ENCODE measurements at regions not wholly inside any gene's neighbourhood (a gene's known extent, or its start where the extent isn't known, plus 50 kb on each side); places are given as distances from the start of the nearest gene placed in this dataset.
A peak's percentile ranks its signal among the peaks of the same experiment; 100 is the strongest.

GRCh38 chr5:173456181-173456580, 128.0 kb upstream of the STC2 start:
- no peaks in the 10 kb centered on the region for H3K36me3 Mint-ChIP-seq (ENCODE audit: low read depth)
- no peaks in the 10 kb centered on the region for H3K9me3 Mint-ChIP-seq
- H3K4me3 Mint-ChIP-seq, result no peak overlapping the region
- intact Hi-C loops (cut with micrococcal nuclease), result no loop called here
- DNase-seq, result no peak
- H3K4me1 Mint-ChIP-seq, result no peaks in the 10 kb centered on the region
- H3K27ac Mint-ChIP-seq, result no peak overlapping the region
- H3K27me3 Mint-ChIP-seq, result no peaks in the 10 kb centered on the region

GRCh38 chr5:173455599-173455957, 127.4 kb upstream of the STC2 start:
- Mint-ChIP-seq H3K27ac (no peak overlapping the region), H3K27me3 (no peaks in the 10 kb centered on the region), H3K36me3 (ENCODE audit: low read depth) (no peaks in the 10 kb centered on the region), H3K9me3 (no peaks in the 10 kb centered on the region), H3K4me1 (no peaks in the 10 kb centered on the region), H3K4me3 (no peak overlapping the region)
- no peak for DNase-seq
- intact Hi-C loops (cut with micrococcal nuclease), result no loop called here

- Mint-ChIP-seq H3K4me1 (no peaks in the 10 kb centered on the region), H3K4me3 (no peak overlapping the region), H3K27me3 (no peaks in the 10 kb centered on the region), H3K27ac (no peak overlapping the region), H3K9me3 (no peaks in the 10 kb centered on the region), H3K36me3 (ENCODE audit: low read depth) (no peaks in the 10 kb centered on the region)
- intact Hi-C loops (cut with micrococcal nuclease), result no loop called here
- no peak for DNase-seq
These were observed 126.8 kb upstream of the STC2 start for GRCh38 chr5:173454736-173455598.

GRCh38 chr5:173454361-173454735, 126.1 kb upstream of the STC2 start:
- H3K4me3 Mint-ChIP-seq, result no peak overlapping the region
- H3K9me3 Mint-ChIP-seq, result no peaks in the 10 kb centered on the region
- intact Hi-C loops (cut with micrococcal nuclease), result no loop called here
- no peaks in the 10 kb centered on the region for H3K36me3 Mint-ChIP-seq (ENCODE audit: low read depth)
- H3K27ac Mint-ChIP-seq, result no peak overlapping the region
- no peaks in the 10 kb centered on the region for H3K27me3 Mint-ChIP-seq
- H3K4me1 Mint-ChIP-seq, result no peaks in the 10 kb centered on the region
- DNase-seq, result no peak

DNA sequence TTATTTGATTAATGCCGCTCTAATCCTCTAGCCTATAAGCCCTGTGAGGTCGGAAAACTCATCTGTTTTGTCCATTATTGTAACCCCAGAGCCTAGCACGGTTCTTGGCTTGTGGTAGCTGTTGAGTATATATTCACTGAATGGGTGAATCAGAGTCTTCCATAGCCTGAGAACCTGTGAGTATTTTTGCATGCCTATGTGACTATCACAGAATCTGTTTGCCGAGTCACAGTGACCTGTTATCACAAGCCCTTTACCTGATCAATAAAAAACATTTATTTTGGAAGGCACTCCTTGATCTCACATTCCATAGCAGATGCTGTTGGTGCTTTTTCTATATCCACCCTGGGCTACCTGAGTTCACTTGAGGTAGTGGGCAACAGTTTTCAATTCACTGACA, 125.0 kb upstream of the STC2 start:
- H3K27ac Mint-ChIP-seq, result no peak overlapping the region
- H3K4me3 Mint-ChIP-seq, result no peak overlapping the region
- intact Hi-C loops (cut with micrococcal nuclease), result no loop called here
- no peaks in the 10 kb centered on the region for H3K4me1 Mint-ChIP-seq
- no peaks in the 10 kb centered on the region for H3K9me3 Mint-ChIP-seq
- DNase-seq, result no peak
- H3K27me3 Mint-ChIP-seq, result no peaks in the 10 kb centered on the region
- no peaks in the 10 kb centered on the region for H3K36me3 Mint-ChIP-seq (ENCODE audit: low read depth)

DNA sequence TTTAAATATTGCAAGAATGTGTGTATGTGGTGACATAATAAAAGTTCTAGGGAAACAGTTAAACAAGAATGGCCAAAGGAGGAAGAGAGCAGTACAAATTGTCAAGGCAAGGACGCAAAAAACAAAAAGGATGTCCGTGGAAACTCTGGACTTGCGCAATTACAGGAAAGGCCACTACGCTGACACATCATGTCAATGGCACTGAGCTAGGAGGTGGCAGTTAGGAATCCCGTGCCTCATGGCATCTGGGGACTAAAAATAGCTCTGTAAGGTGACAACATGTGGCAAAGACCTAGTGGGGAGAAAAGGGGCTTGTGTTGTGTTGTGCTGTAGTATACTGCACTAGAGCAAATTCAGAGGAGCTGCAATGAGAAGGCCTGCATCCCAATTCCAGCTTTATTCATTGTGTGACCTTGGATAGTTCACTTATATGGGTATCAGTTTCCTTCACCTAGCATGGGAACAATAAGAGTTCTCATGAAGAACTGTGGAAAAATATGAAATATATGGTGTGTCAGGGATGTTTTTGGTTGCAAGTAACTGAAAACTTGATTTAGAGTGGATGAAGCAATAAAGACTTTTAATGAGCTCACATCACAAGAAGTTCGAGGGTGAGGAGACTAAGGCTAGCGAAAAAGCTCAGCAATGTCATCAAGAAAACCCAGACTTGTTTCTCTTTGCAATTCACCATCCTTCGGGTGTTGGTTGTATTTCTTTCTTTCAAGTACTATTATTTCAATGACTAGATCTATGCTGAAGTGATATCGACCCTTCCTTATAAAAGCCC, 124.1 kb upstream of the STC2 start:
- H3K36me3 Mint-ChIP-seq (ENCODE audit: low read depth), result no peaks in the 10 kb centered on the region
- no peak overlapping the region for H3K4me3 Mint-ChIP-seq
- H3K27ac Mint-ChIP-seq, result no peak overlapping the region

DNA sequence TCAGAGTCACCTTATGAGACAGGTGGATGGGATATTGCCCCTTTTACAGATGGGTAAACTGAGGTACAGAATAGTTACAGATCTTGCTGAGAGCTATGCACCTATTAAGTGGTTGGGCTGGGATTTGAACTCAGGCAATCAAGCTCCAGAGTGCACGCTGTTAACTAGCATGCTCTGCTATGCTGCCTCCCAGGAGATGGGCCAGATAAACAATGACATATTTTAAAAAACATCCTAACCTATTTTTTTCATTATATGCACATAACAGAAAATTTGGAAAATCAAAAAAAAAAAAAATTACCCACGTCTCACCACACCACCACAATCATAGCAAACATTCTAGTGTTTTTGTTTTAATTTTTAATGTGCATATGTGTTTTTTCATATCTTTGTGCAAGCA, 123.4 kb upstream of the STC2 start:
- DNase-seq, result no peak
- no peak overlapping the region for H3K27ac Mint-ChIP-seq
- no peaks in the 10 kb centered on the region for H3K27me3 Mint-ChIP-seq
- H3K4me1 Mint-ChIP-seq, result no peaks in the 10 kb centered on the region
- H3K36me3 Mint-ChIP-seq (ENCODE audit: low read depth), result no peaks in the 10 kb centered on the region
- H3K4me3 Mint-ChIP-seq, result no peak overlapping the region
- intact Hi-C loops (cut with micrococcal nuclease), result no loop called here
- no peaks in the 10 kb centered on the region for H3K9me3 Mint-ChIP-seq

More for the DNA sequence above, 124.1 kb upstream of the STC2 start:
- intact Hi-C loops (cut with micrococcal nuclease), result no loop called here
- Mint-ChIP-seq H3K9me3 (no peaks in the 10 kb centered on the region), H3K4me1 (no peaks in the 10 kb centered on the region), H3K27me3 (no peaks in the 10 kb centered on the region)
- DNase-seq, result no peak

DNA sequence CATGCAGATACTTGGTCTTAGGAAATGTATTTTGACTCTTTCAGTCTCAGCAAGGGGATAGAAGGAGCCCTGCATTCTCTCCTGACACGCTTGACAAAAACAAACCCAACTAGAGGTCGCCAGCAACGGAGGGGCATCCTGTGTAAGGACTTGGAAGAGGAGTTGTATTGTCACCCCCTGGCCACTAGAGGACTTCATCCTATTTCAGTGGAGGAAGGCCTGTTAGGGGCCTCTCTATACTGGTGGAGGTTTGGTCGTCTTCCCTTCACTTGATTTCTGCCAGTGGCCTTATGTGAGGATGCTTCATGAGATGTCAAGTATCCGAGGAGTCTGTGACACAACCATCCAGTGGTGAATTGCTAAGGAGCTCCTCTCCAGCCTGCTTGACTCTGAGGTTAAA, 122.8 kb upstream of the STC2 start:
- no peaks in the 10 kb centered on the region for H3K9me3 Mint-ChIP-seq
- no peaks in the 10 kb centered on the region for H3K27me3 Mint-ChIP-seq
- no peaks in the 10 kb centered on the region for H3K4me1 Mint-ChIP-seq
- intact Hi-C loops (cut with micrococcal nuclease), result no loop called here
- DNase-seq, result peak; percentile 57
- H3K36me3 Mint-ChIP-seq (ENCODE audit: low read depth), result no peaks in the 10 kb centered on the region
- H3K27ac Mint-ChIP-seq, result no peak overlapping the region
- H3K4me3 Mint-ChIP-seq, result no peak overlapping the region

- no peaks in the 10 kb centered on the region for H3K27me3 Mint-ChIP-seq
- DNase-seq, result no peak
- H3K36me3 Mint-ChIP-seq (ENCODE audit: low read depth), result no peaks in the 10 kb centered on the region
- H3K4me3 Mint-ChIP-seq, result no peak overlapping the region
- intact Hi-C loops (cut with micrococcal nuclease), result no loop called here
- H3K4me1 Mint-ChIP-seq, result no peaks in the 10 kb centered on the region
- no peak overlapping the region for H3K27ac Mint-ChIP-seq
- no peaks in the 10 kb centered on the region for H3K9me3 Mint-ChIP-seq
These were observed 122.0 kb upstream of the STC2 start for GRCh38 chr5:173450188-173450587.

- DNase-seq, result no peak
- Mint-ChIP-seq H3K27ac (no peak overlapping the region), H3K4me1 (no peaks in the 10 kb centered on the region), H3K9me3 (no peaks in the 10 kb centered on the region), H3K4me3 (no peak overlapping the region), H3K27me3 (no peaks in the 10 kb centered on the region), H3K36me3 (ENCODE audit: low read depth) (no peaks in the 10 kb centered on the region)
- intact Hi-C loops (cut with micrococcal nuclease), result no loop called here
These were observed 120.6 kb upstream of the STC2 start for GRCh38 chr5:173448856-173449255.

GRCh38 chr5:173443971-173444370, 115.8 kb upstream of the STC2 start:
- DNase-seq, result no peak
- Mint-ChIP-seq H3K36me3 (ENCODE audit: low read depth) (no peaks in the 10 kb centered on the region), H3K4me3 (no peak overlapping the region), H3K27ac (no peak overlapping the region), H3K4me1 (no peaks in the 10 kb centered on the region), H3K27me3 (no peaks in the 10 kb centered on the region), H3K9me3 (no peaks in the 10 kb centered on the region)
- intact Hi-C loops (cut with micrococcal nuclease), result no loop called here

- H3K9me3 Mint-ChIP-seq, result no peaks in the 10 kb centered on the region
- no peak overlapping the region for H3K4me3 Mint-ChIP-seq
- DNase-seq, result no peak
- intact Hi-C loops (cut with micrococcal nuclease), result no loop called here
- no peaks in the 10 kb centered on the region for H3K27me3 Mint-ChIP-seq
- no peaks in the 10 kb centered on the region for H3K36me3 Mint-ChIP-seq (ENCODE audit: low read depth)
- H3K4me1 Mint-ChIP-seq, result no peaks in the 10 kb centered on the region
- no peak overlapping the region for H3K27ac Mint-ChIP-seq
These were observed 112.9 kb upstream of the STC2 start for GRCh38 chr5:173441053-173441628.

GRCh38 chr5:173438951-173439350, 110.7 kb upstream of the STC2 start:
- no peaks in the 10 kb centered on the region for H3K36me3 Mint-ChIP-seq (ENCODE audit: low read depth)
- no peaks in the 10 kb centered on the region for H3K27me3 Mint-ChIP-seq
- no peak overlapping the region for H3K27ac Mint-ChIP-seq
- no peak overlapping the region for H3K4me3 Mint-ChIP-seq
- intact Hi-C loops (cut with micrococcal nuclease), result no loop called here
- H3K4me1 Mint-ChIP-seq, result no peaks in the 10 kb centered on the region
- no peaks in the 10 kb centered on the region for H3K9me3 Mint-ChIP-seq
- DNase-seq, result no peak

DNA sequence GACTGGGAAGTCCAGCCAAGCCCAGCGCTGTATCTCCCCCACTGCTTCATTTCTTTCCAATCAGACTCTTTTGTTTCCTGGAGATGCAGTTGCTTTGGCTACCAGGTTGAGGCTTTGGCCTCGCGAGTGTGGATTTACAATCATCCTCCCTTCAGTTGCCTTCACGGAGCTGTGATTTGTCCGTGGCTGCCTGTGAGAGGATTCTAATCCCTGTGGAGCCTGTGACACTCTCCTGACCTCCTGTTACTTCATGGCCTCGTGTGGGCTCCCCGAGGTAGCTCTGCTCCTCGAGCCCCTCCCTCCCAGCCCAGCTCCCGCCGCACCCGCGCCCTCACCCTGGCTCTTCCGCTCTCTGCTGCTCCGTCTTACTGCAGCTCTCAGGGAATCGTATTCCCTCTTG, 107.2 kb upstream of the STC2 start:
- no peaks in the 10 kb centered on the region for H3K9me3 Mint-ChIP-seq
- peaks cover 3% of the 10 kb centered on the region for H3K27me3 Mint-ChIP-seq
- H3K27ac Mint-ChIP-seq, result no peak overlapping the region
- intact Hi-C loops (cut with micrococcal nuclease), result no loop called here
- no peak for DNase-seq
- no peaks in the 10 kb centered on the region for H3K4me1 Mint-ChIP-seq
- H3K4me3 Mint-ChIP-seq, result no peak overlapping the region
- H3K36me3 Mint-ChIP-seq (ENCODE audit: low read depth), result no peaks in the 10 kb centered on the region

Data from activated CD4-positive, alpha-beta T cell treated with anti-CD3 and anti-CD28 coated beads, Interleukin-2, amount 10 ng/mL, durations not matched to agents 24 days and 14 days (primary cell).